ENCODE measurements at regions not wholly inside any gene's neighbourhood (a gene's known extent, or its start where the extent isn't known, plus 50 kb on each side); places are given as distances from the start of the nearest gene placed in this dataset.

GRCh38 chr18:10009321-10010144 lies 95.7 kb downstream of the VAPA start:
- WGBS, 2 donors = 93 to 94% methylated on average over 28 of the region's 28 CpGs
- H3K27ac ChIP-seq = peak overlapping the region in 1 of 4 donors; percentile 28
- ATAC-seq (ENCODE audit: low FRiP score in 2 of 2) (no peak), DNase-seq (peak in 1 of 2 donors; percentile 57)
- no peaks in the 10 kb centered on the region for H3K9me3 ChIP-seq
- no peak overlapping the region for H3K4me3 ChIP-seq
- TF ChIP-seq, protein P1, sequence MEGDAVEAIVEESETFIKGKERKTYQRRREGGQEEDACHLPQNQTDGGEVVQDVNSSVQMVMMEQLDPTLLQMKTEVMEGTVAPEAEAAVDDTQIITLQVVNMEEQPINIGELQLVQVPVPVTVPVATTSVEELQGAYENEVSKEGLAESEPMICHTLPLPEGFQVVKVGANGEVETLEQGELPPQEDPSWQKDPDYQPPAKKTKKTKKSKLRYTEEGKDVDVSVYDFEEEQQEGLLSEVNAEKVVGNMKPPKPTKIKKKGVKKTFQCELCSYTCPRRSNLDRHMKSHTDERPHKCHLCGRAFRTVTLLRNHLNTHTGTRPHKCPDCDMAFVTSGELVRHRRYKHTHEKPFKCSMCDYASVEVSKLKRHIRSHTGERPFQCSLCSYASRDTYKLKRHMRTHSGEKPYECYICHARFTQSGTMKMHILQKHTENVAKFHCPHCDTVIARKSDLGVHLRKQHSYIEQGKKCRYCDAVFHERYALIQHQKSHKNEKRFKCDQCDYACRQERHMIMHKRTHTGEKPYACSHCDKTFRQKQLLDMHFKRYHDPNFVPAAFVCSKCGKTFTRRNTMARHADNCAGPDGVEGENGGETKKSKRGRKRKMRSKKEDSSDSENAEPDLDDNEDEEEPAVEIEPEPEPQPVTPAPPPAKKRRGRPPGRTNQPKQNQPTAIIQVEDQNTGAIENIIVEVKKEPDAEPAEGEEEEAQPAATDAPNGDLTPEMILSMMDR (IDR thresholded peaks at IDR 0.05) = no peak
- TF ChIP-seq POLR2A (IDR thresholded peaks at IDR 0.05) (no peak), POLR2AphosphoS5 (IDR thresholded peaks at IDR 0.05) (no peak), EP300 (IDR thresholded peaks at IDR 0.05) (no peak)
- H3K27me3 ChIP-seq = no peaks in the 10 kb centered on the region
- peaks cover 0 to 16% (median 11%) of the 10 kb centered on the region in 4 donors for H3K4me1 ChIP-seq
- H3K36me3 ChIP-seq = no peaks in the 10 kb centered on the region

DNA sequence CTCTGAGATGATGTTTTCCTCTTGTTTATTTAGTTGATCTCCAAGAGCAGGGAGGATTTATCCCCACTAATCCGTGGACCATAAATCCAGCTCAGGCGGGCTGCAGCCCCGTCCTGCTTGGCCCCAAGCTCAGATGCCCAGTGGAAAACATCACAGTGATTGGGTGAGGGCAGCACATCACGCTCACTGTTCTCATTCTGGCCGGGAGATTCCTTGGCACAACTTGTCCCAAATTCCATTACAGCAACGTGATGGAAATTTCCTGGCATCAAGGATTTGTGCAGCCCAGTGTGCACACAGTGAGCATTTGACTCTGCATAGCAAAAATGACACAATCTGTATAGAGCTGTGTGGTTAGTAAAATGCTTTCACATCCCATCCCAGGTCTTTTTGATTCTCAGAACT lies 96.8 kb downstream of the VAPA start:
- WGBS, 2 donors = 20 to 48% methylated on average over 1 to 6 of the region's 6 CpGs
- TF ChIP-seq EP300 (IDR thresholded peaks at IDR 0.05) (peak in 2 of 4 donors; percentile 76 to 88), POLR2AphosphoS5 (IDR thresholded peaks at IDR 0.05) (peak; percentile 70), POLR2A (IDR thresholded peaks at IDR 0.05) (no peak)
- TF ChIP-seq, protein P1 (IDR thresholded peaks at IDR 0.05) = no peak
- H3K27ac ChIP-seq = peak overlapping the region in 2 of 4 donors; percentile 28 to 48
- H3K4me3 ChIP-seq = no peak overlapping the region
- H3K27me3 ChIP-seq = no peaks in the 10 kb centered on the region
- no peak for DNase-seq
- ATAC-seq (ENCODE audit: low FRiP score in 2 of 2) = peak; percentile 64 to 75
- peaks cover 0 to 23% (median 11%) of the 10 kb centered on the region in 4 donors for H3K4me1 ChIP-seq
- no peaks in the 10 kb centered on the region for H3K36me3 ChIP-seq
- H3K9me3 ChIP-seq = no peaks in the 10 kb centered on the region

DNA sequence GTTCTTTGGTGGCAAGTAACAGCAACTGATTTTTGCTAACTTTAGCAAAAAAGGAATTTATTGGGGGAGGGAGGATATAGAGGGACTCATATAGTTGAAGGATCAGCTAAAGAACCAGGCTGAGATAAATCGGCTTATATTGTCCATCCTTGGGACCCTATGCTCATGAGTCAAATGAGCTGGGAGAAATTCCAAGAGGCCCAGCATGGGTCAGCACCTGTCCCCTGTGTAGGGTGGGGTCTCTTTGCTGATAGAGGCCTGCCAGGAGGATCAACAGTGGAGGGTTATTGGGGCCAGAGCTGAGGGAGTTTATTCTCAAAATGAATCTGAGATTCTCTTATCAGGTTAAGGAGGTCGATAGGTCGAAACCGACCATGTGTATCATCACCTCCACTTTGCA lies 97.2 kb downstream of the VAPA start:
- no peak for ATAC-seq (ENCODE audit: low FRiP score in 2 of 2)

DNA sequence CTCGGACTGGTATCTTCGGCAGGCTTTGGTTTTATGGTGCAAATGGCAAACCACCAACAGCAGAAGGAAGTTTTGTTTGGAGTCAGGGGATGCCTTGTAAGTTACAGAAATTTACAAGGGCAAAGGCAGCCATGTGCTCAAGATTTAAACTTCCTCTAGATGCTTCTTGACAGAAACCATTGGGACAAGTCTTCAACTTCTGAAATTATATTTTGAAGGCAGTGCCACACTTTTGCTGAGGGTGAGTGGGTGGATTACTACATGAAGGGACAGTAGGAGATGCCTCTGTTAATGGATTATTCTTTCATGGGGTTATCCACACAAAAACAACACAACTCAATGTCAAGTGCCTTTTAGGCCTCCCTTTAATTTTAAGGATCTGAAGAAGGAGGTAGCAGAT lies 97.9 kb downstream of the VAPA start:
- ATAC-seq (ENCODE audit: low FRiP score in 2 of 2) (no peak), DNase-seq (no peak)
- Histone ChIP-seq H3K36me3 (no peaks in the 10 kb centered on the region), H3K4me1 (peaks cover 6 to 22% (median 16%) of the 10 kb centered on the region in 4 donors), H3K9me3 (no peaks in the 10 kb centered on the region), H3K27me3 (no peaks in the 10 kb centered on the region), H3K4me3 (no peak overlapping the region), H3K27ac (no peak overlapping the region)
- TF ChIP-seq, protein P1 (IDR thresholded peaks at IDR 0.05) = no peak
- TF ChIP-seq POLR2A (IDR thresholded peaks at IDR 0.05) = no peak
- TF ChIP-seq POLR2AphosphoS5 (IDR thresholded peaks at IDR 0.05) = no peak
- no peak for TF ChIP-seq EP300 (IDR thresholded peaks at IDR 0.05)
- WGBS, 2 donors = 89 to 98% methylated on average over 2 of the region's 2 CpGs

More for the DNA sequence above, 97.2 kb downstream of the VAPA start:
- Histone ChIP-seq H3K27me3 (no peaks in the 10 kb centered on the region), H3K4me1 (peaks cover 2 to 27% (median 13%) of the 10 kb centered on the region in 4 donors), H3K27ac (peak overlapping the region in 2 of 4 donors; percentile 7 to 28), H3K36me3 (no peaks in the 10 kb centered on the region), H3K4me3 (no peak overlapping the region), H3K9me3 (no peaks in the 10 kb centered on the region)
- WGBS, 2 donors = 92 to 94% methylated on average over 4 of the region's 4 CpGs
- DNase-seq = no peak
- TF ChIP-seq, protein P1 (IDR thresholded peaks at IDR 0.05) = no peak
- TF ChIP-seq POLR2A (IDR thresholded peaks at IDR 0.05) = no peak
- TF ChIP-seq POLR2AphosphoS5 (IDR thresholded peaks at IDR 0.05) = no peak
- no peak for TF ChIP-seq EP300 (IDR thresholded peaks at IDR 0.05)
